Thymus (tissue), 11 donors: ENCODE measurements at regions not wholly inside any gene's neighbourhood (a gene's known extent, or its start where the extent isn't known, plus 50 kb on each side); places are given as distances from the start of the nearest gene placed in this dataset.

Experiments used
- DNase-seq, 9 donors: peaks; one replicate each; pipeline ENCODE4 v3.0.0-alpha.2; 2013; ENCODE audit warnings: low spot score in 9 of 9, low read depth in 6 of 9, missing footprints in 1 of 9
- H3K27ac ChIP-seq, 2 donors: one replicate each; pipeline ENCODE4 v1.5.1; 2013; ENCODE audit warnings: control low read depth in 1 of 2, low read depth in 1 of 2, low read length in 1 of 2, mild to moderate bottlenecking in 1 of 2, moderate library complexity in 1 of 2
- H3K27me3 ChIP-seq, 2 donors: one replicate each; pipeline ENCODE4 v1.5.1; 2013; ENCODE audit warnings: low read length in 1 of 2; ENCODE audit not compliant: control insufficient read depth in 2 of 2, insufficient read depth in 1 of 2
- H3K36me3 ChIP-seq, 2 donors: one replicate each; pipeline ENCODE4 v1.5.1; 2013; ENCODE audit warnings: low read length in 1 of 2, mild to moderate bottlenecking in 1 of 2, moderate library complexity in 1 of 2; ENCODE audit not compliant: control insufficient read depth in 2 of 2, insufficient read depth in 2 of 2
- H3K4me1 ChIP-seq, 2 donors: one replicate each; pipeline ENCODE4 v1.5.1; 2013; ENCODE audit warnings: low read length in 2 of 2; ENCODE audit not compliant: control insufficient read depth in 2 of 2, insufficient read depth in 2 of 2
- H3K4me3 ChIP-seq, 2 donors: one replicate each; pipeline ENCODE4 v1.5.1; 2013; ENCODE audit warnings: low read length in 2 of 2, control low read depth in 1 of 2, mild to moderate bottlenecking in 1 of 2
- H3K9me3 ChIP-seq, 2 donors: one replicate each; pipeline ENCODE4 v1.5.1; 2013; ENCODE audit warnings: low read length in 1 of 2, mild to moderate bottlenecking in 1 of 2; ENCODE audit not compliant: control insufficient read depth in 2 of 2, insufficient read depth in 1 of 2
- WGBS: extraction: QIAGEN DNeasy Blood & Tissue Kit; methylation state at CpG from one replicate; pipeline ENCODE4 v1.1.7; 2013; 5-methylcytosine and 5-hydroxymethylcytosine counted together
- donor health status: healthy.

- 91% methylated on average over 9 of the region's 9 CpGs for WGBS
- no peak for DNase-seq
- Histone ChIP-seq H3K4me1 (no peaks in the 10 kb centered on the region), H3K27me3 (no peaks in the 10 kb centered on the region), H3K27ac (no peak overlapping the region), H3K9me3 (peaks cover 0 to 7% of the 10 kb centered on the region in 2 donors), H3K36me3 (no peaks in the 10 kb centered on the region), H3K4me3 (no peak overlapping the region)
These were observed 242.2 kb upstream of the PPP2R2D start for GRCh38 chr10:131658476-131659110.

DNA sequence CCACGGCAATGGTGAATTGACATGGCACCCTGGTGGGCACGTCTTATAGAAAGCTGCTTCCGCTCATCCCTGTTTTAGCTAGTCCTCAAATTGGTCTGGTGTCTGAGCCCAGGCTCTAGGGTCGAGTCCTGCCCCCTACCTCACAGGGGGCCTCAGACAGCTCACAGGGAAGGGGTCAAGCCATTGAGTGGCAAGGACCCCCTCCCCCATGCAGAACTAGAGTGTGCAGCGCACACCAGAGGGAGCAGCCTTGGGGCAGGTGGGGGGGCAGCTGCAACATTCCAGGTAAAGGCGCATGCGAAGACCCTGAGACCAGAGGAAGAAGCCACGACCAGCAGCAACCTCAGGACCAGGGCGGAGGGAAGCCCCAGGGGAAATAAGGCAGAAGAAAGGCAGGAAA, 240.4 kb upstream of the PPP2R2D start:
- H3K27me3 ChIP-seq: no peaks in the 10 kb centered on the region
- no peak for DNase-seq
- H3K9me3 ChIP-seq: peaks cover 0 to 7% of the 10 kb centered on the region in 2 donors
- H3K4me1 ChIP-seq: no peaks in the 10 kb centered on the region
- WGBS: 97% methylated on average over 9 of the region's 9 CpGs
- no peaks in the 10 kb centered on the region for H3K36me3 ChIP-seq
- no peak overlapping the region for H3K4me3 ChIP-seq
- H3K27ac ChIP-seq: no peak overlapping the region

- no peaks in the 10 kb centered on the region for H3K27me3 ChIP-seq
- DNase-seq: no peak
- no peaks in the 10 kb centered on the region for H3K36me3 ChIP-seq
- H3K4me3 ChIP-seq: no peak overlapping the region
- peaks cover 0 to 7% of the 10 kb centered on the region in 2 donors for H3K9me3 ChIP-seq
- no peak overlapping the region for H3K27ac ChIP-seq
- 89% methylated on average over 10 of the region's 10 CpGs for WGBS
- no peaks in the 10 kb centered on the region for H3K4me1 ChIP-seq
These were observed 238.0 kb upstream of the PPP2R2D start for GRCh38 chr10:131662851-131663250.

- no peak for DNase-seq
- Histone ChIP-seq H3K4me1 (no peaks in the 10 kb centered on the region), H3K27ac (no peak overlapping the region), H3K4me3 (no peak overlapping the region), H3K9me3 (peaks cover 0 to 7% of the 10 kb centered on the region in 2 donors), H3K27me3 (no peaks in the 10 kb centered on the region), H3K36me3 (no peaks in the 10 kb centered on the region)
- WGBS: 83% methylated on average over 4 of the region's 4 CpGs
These were observed 237.5 kb upstream of the PPP2R2D start for GRCh38 chr10:131663351-131663750.

DNA sequence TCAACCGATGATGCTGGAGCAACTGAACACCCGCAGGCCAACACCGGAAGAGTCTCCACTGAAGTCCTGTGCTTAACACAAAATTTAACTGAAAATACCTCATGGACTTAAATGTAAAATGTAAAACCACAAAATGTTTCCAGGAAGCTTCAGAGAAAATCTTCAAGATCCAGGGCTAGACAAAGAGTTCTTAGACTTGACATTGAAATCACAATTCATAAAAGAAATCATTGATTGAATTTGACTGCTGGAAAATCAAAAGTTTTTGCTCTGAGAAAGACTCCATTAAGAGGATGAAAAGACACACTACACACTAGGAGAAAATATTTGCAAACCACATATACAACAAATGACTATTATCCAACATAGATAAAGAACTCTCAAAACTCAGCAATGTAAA, 234.7 kb upstream of the PPP2R2D start:
- DNase-seq: no peak
- H3K4me3 ChIP-seq: no peak overlapping the region
- H3K4me1 ChIP-seq: no peaks in the 10 kb centered on the region
- H3K36me3 ChIP-seq: no peaks in the 10 kb centered on the region
- H3K27me3 ChIP-seq: no peaks in the 10 kb centered on the region
- WGBS: 97% methylated on average over 3 of the region's 3 CpGs
- H3K27ac ChIP-seq: no peak overlapping the region
- H3K9me3 ChIP-seq: peaks cover 0 to 5% of the 10 kb centered on the region in 2 donors

DNA sequence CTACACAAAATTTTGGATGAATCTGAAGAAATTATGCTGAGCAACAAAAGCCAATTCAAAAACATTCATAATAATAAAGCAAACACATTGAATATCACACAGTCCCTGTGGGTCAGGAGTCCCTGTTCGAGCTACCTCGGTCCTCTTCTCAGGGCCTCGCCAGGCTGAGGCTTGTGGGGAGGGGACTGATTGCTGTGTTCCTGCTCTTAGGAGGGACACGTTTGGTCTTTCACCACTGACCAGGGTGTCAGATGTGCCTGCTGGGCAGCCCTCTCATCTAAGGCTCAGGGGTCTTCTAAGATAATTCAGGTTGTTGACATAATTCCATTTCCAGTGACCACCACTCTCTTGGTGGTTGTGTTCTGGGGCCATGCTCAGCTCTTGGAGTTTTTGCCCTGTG, 233.8 kb upstream of the PPP2R2D start:
- Histone ChIP-seq H3K36me3 (no peaks in the 10 kb centered on the region), H3K4me1 (no peaks in the 10 kb centered on the region), H3K27ac (no peak overlapping the region), H3K4me3 (no peak overlapping the region), H3K27me3 (no peaks in the 10 kb centered on the region), H3K9me3 (peaks cover 0 to 5% of the 10 kb centered on the region in 2 donors)
- WGBS: 71% methylated on average over 4 of the region's 4 CpGs
- no peak for DNase-seq

GRCh38 chr10:131667561-131667960, 233.2 kb upstream of the PPP2R2D start:
- no peaks in the 10 kb centered on the region for H3K36me3 ChIP-seq
- H3K27ac ChIP-seq: no peak overlapping the region
- peaks cover 0 to 1% of the 10 kb centered on the region in 2 donors for H3K9me3 ChIP-seq
- H3K27me3 ChIP-seq: no peaks in the 10 kb centered on the region
- H3K4me1 ChIP-seq: no peaks in the 10 kb centered on the region
- 93% methylated on average over 7 of the region's 7 CpGs for WGBS
- H3K4me3 ChIP-seq: no peak overlapping the region
- DNase-seq: no peak

DNA sequence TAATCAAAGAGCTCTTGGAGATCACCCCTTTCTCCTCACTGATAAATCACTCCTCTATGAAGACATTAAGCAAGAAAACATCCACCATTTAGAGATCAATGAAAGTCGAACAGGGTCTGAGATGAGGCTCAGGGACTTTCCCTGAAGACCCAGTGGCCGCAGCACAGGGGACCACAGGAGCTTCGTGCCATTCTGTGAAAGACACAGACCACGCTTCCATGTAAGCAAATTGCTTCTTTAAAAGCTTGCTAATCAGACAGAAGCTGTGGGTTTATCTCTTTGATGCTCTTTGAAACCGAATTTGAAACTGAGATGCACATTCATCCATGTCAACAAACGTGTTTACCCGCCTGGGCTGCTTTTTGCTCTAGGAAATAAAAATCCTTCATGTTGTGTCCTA, 231.9 kb upstream of the PPP2R2D start:
- no peak for DNase-seq
- H3K27me3 ChIP-seq: no peaks in the 10 kb centered on the region
- no peaks in the 10 kb centered on the region for H3K4me1 ChIP-seq
- no peak overlapping the region for H3K4me3 ChIP-seq
- no peaks in the 10 kb centered on the region for H3K36me3 ChIP-seq
- no peak overlapping the region for H3K27ac ChIP-seq
- 72% methylated on average over 7 of the region's 7 CpGs for WGBS
- no peaks in the 10 kb centered on the region for H3K9me3 ChIP-seq

DNA sequence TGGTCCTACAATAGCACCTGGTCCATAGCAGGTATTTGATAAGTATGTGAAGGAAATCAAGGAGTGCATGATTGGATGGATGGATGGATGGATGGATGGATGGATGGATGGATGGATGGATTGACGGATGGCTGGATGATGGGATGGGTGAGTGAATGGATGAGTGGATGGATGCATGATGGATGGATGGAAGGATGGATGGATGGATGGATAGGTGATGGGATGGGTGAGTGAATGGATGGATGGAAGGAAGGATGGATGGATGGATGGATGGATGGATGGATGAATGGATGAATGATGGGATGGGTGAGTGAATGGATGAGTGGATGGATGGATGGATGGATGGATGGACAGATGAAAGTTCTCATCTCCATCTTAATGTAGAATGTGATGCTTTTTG, 231.0 kb upstream of the PPP2R2D start:
- Histone ChIP-seq H3K27ac (no peak overlapping the region), H3K36me3 (no peaks in the 10 kb centered on the region), H3K27me3 (no peaks in the 10 kb centered on the region), H3K4me3 (no peak overlapping the region), H3K9me3 (no peaks in the 10 kb centered on the region), H3K4me1 (no peaks in the 10 kb centered on the region)
- WGBS: 98% methylated on average over 1 of the region's 1 CpG
- no peak for DNase-seq
